ENCODE measurements at regions not wholly inside any gene's neighbourhood (a gene's known extent, or its start where the extent isn't known, plus 50 kb on each side); places are given as distances from the start of the nearest gene placed in this dataset.

DNA sequence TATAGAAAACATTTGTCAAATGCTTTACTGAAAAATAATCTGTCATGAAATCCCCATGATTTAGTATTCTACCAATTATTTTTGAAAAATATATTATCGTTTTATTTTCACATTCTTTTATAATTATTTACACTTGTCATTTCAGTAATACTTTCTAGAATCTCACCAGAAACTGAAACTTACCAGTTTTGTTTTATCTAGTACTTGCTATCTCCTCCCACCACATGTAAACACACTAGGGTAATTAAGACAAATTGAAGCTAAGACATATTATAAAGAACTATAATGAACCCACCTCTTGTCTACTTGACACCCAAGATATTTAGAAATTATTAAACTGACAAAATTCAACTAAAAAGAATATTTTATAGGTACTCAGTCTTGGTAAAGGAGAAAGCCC lies 51.5 kb upstream of the GRM3 start:
- Histone ChIP-seq H3K27me3 (no peaks in the 10 kb centered on the region), H3K27ac (no peak overlapping the region), H3K9me3 (no peaks in the 10 kb centered on the region), H3K36me3 (no peaks in the 10 kb centered on the region), H3K4me3 (no peak overlapping the region), H3K4me1 (no peaks in the 10 kb centered on the region)
- intact Hi-C loops (cut with DNase I; ENCODE audit: low total_unique reads) = no loop called here
- no peak for DNase-seq
- TF ChIP-seq CTCF (IDR thresholded peaks at IDR 0.05) = no peak

- intact Hi-C loops (cut with DNase I; ENCODE audit: low total_unique reads) = no loop called here
- H3K27ac ChIP-seq = no peak overlapping the region
- H3K4me3 ChIP-seq = no peak overlapping the region
- no peaks in the 10 kb centered on the region for H3K4me1 ChIP-seq
- no peaks in the 10 kb centered on the region for H3K27me3 ChIP-seq
- TF ChIP-seq CTCF (IDR thresholded peaks at IDR 0.05) = no peak
- no peaks in the 10 kb centered on the region for H3K9me3 ChIP-seq
- DNase-seq = no peak
- H3K36me3 ChIP-seq = no peaks in the 10 kb centered on the region
Measured at GRCh38 chr7:86574006-86574405, 69.7 kb upstream of the GRM3 start.

GRCh38 chr7:86558680-86559501 lies 84.8 kb upstream of the GRM3 start:
- Histone ChIP-seq H3K36me3 (no peaks in the 10 kb centered on the region), H3K4me1 (no peaks in the 10 kb centered on the region), H3K27me3 (no peaks in the 10 kb centered on the region), H3K4me3 (no peak overlapping the region), H3K9me3 (no peaks in the 10 kb centered on the region), H3K27ac (no peak overlapping the region)
- intact Hi-C loops (cut with DNase I; ENCODE audit: low total_unique reads) = no loop called here
- no peak for TF ChIP-seq CTCF (IDR thresholded peaks at IDR 0.05)
- DNase-seq = no peak

- Histone ChIP-seq H3K4me3 (no peak overlapping the region), H3K27me3 (no peaks in the 10 kb centered on the region), H3K9me3 (peaks cover 0 to 7% (median 0%) of the 10 kb centered on the region in 3 donors), H3K36me3 (no peaks in the 10 kb centered on the region), H3K4me1 (no peaks in the 10 kb centered on the region), H3K27ac (no peak overlapping the region)
- TF ChIP-seq CTCF (IDR thresholded peaks at IDR 0.05) = no peak
- intact Hi-C loops (cut with DNase I; ENCODE audit: low total_unique reads) = no loop called here
- no peak for DNase-seq
Measured at GRCh38 chr7:86534641-86535040, 109.1 kb upstream of the GRM3 start.

DNA sequence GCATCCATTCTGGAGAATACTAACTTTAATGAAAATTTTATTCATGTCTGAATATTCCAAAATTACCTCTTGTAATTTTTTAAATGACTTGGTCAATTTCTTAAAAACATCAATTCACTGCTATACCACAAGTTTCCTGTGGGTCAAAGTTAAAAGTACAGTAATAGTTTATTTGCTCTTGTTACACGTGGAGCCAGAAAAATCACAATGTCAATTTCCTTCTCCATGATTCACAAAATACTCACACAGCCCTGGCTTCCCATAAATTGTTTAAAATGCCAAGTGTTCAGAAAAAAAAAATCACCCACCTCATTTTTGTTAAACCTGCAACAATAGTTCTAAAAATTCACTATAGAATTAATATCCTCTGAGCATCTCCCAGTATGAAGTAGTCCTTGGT lies 139.5 kb upstream of the GRM3 start:
- no peaks in the 10 kb centered on the region for H3K9me3 ChIP-seq
- TF ChIP-seq CTCF (IDR thresholded peaks at IDR 0.05) = no peak
- H3K4me3 ChIP-seq = no peak overlapping the region
- no peaks in the 10 kb centered on the region for H3K36me3 ChIP-seq
- H3K4me1 ChIP-seq = no peaks in the 10 kb centered on the region
- intact Hi-C loops (cut with DNase I; ENCODE audit: low total_unique reads) = no loop called here
- no peak overlapping the region for H3K27ac ChIP-seq
- H3K27me3 ChIP-seq = no peaks in the 10 kb centered on the region
- DNase-seq = no peak
